ENCODE measurements at regions not wholly inside any gene's neighbourhood (a gene's known extent, or its start where the extent isn't known, plus 50 kb on each side); places are given as distances from the start of the nearest gene placed in this dataset.

DNA sequence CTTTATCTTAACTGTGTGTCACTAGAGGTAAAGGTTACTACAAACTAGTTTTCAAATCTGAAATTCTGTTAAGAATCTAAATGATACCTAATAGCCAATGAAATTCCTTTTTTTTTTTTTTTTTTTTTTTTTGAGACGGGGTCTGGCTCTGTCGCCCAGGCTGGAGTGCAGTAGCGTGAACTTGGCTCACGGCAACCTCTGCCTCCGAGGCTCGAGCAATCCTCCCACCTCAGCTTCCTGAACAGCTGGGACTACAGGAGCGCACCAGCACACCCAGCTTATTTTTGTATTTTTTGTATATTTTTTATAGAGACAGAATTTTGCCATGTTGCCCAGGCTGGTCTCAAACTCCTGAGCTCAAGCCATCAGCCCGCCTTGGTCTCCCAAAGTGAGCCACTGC lies 160.3 kb upstream of the NEBL start:
- TF ChIP-seq, protein P1, sequence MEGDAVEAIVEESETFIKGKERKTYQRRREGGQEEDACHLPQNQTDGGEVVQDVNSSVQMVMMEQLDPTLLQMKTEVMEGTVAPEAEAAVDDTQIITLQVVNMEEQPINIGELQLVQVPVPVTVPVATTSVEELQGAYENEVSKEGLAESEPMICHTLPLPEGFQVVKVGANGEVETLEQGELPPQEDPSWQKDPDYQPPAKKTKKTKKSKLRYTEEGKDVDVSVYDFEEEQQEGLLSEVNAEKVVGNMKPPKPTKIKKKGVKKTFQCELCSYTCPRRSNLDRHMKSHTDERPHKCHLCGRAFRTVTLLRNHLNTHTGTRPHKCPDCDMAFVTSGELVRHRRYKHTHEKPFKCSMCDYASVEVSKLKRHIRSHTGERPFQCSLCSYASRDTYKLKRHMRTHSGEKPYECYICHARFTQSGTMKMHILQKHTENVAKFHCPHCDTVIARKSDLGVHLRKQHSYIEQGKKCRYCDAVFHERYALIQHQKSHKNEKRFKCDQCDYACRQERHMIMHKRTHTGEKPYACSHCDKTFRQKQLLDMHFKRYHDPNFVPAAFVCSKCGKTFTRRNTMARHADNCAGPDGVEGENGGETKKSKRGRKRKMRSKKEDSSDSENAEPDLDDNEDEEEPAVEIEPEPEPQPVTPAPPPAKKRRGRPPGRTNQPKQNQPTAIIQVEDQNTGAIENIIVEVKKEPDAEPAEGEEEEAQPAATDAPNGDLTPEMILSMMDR (optimal IDR thresholded peaks at IDR 0.05 in 1 of 3, IDR thresholded peaks at IDR 0.05 in 1 of 3, conservative IDR thresholded peaks at IDR 0.05 in 1 of 3; ENCODE audit: extremely low read depth in 1 of 3, insufficient read depth in 2 of 3, low read length in 3 of 3), result no peak
- no peak for TF ChIP-seq EZH2 (IDR thresholded peaks at IDR 0.05; ENCODE audit: low read length)

Data from keratinocyte (primary cell).